BLaER1 (cell line): ENCODE measurements at regions not wholly inside any gene's neighbourhood (a gene's known extent, or its start where the extent isn't known, plus 50 kb on each side); places are given as distances from the start of the nearest gene placed in this dataset.

Experiments used
- H3K27ac ChIP-seq: shearing (Covaris generic); formaldehyde crosslinking; 2 replicates; pipeline ENCODE4 v1.8.1; 2022
- H3K27me3 ChIP-seq: shearing (Covaris generic); formaldehyde crosslinking; 2 replicates; pipeline ENCODE4 v1.8.1; 2022
- H3K36me3 ChIP-seq: shearing (Covaris generic); formaldehyde crosslinking; 2 replicates; pipeline ENCODE4 v1.8.1; 2022
- H3K4me1 ChIP-seq: shearing (Covaris generic); formaldehyde crosslinking; 2 replicates; pipeline ENCODE4 v1.8.1; 2022
- H3K4me2 ChIP-seq: shearing (Covaris generic); formaldehyde crosslinking; 2 replicates; pipeline ENCODE4 v1.8.1; 2022
- H3K4me3 ChIP-seq: shearing (Covaris generic); formaldehyde crosslinking; 2 replicates; pipeline ENCODE4 v1.8.1; 2022
- H3K9ac ChIP-seq: shearing (Covaris generic); formaldehyde crosslinking; 2 replicates; pipeline ENCODE4 v1.8.1; 2022
- H3K9me3 ChIP-seq: shearing (Covaris generic); formaldehyde crosslinking; 2 replicates; pipeline ENCODE4 v1.8.1; 2022
- H4K20me1 ChIP-seq: shearing (Covaris generic); formaldehyde crosslinking; 2 replicates; pipeline ENCODE4 v1.8.1; 2022
- Cebpa-rat ChIP-seq: shearing (Covaris generic); IDR thresholded peaks from 2 replicates; pipeline ENCODE4 v1.8.1; 2022

GRCh38 chr6:4624726-4625125, 151.5 kb upstream of the CDYL start:
- Histone ChIP-seq H4K20me1 (no peaks in the 10 kb centered on the region), H3K9ac (no peak overlapping the region), H3K27ac (no peak overlapping the region), H3K4me2 (no peak overlapping the region), H3K36me3 (no peaks in the 10 kb centered on the region), H3K9me3 (peaks cover 14% of the 10 kb centered on the region), H3K27me3 (no peaks in the 10 kb centered on the region), H3K4me1 (no peaks in the 10 kb centered on the region), H3K4me3 (no peak overlapping the region)
- no peak for TF ChIP-seq Cebpa-rat

GRCh38 chr6:4620284-4621151, 155.7 kb upstream of the CDYL start:
- Histone ChIP-seq H4K20me1 (no peaks in the 10 kb centered on the region), H3K36me3 (no peaks in the 10 kb centered on the region), H3K9ac (no peak overlapping the region), H3K4me2 (no peak overlapping the region), H3K27me3 (no peaks in the 10 kb centered on the region), H3K9me3 (no peaks in the 10 kb centered on the region), H3K27ac (no peak overlapping the region), H3K4me1 (no peaks in the 10 kb centered on the region), H3K4me3 (no peak overlapping the region)
- TF ChIP-seq Cebpa-rat: no peak

- H3K27me3 ChIP-seq: no peaks in the 10 kb centered on the region
- no peak overlapping the region for H3K4me3 ChIP-seq
- no peak for TF ChIP-seq Cebpa-rat
- H3K9ac ChIP-seq: no peak overlapping the region
- H3K9me3 ChIP-seq: 0 out of 2 replicates have a peak, but pooled peaks cover 17% of the 10 kb centered on the region
- H3K4me1 ChIP-seq: peaks cover 27% of the 10 kb centered on the region
- H3K27ac ChIP-seq: no peak overlapping the region
- no peak overlapping the region for H3K4me2 ChIP-seq
- H3K36me3 ChIP-seq: no peaks in the 10 kb centered on the region
- no peaks in the 10 kb centered on the region for H4K20me1 ChIP-seq
These were observed 159.9 kb upstream of the CDYL start for GRCh38 chr6:4616311-4616710.

GRCh38 chr6:4615891-4616290, 160.3 kb upstream of the CDYL start:
- H3K27me3 ChIP-seq: no peaks in the 10 kb centered on the region
- no peaks in the 10 kb centered on the region for H4K20me1 ChIP-seq
- H3K4me3 ChIP-seq: no peak overlapping the region
- H3K9ac ChIP-seq: no peak overlapping the region
- TF ChIP-seq Cebpa-rat: no peak
- H3K4me1 ChIP-seq: peaks cover 31% of the 10 kb centered on the region
- H3K9me3 ChIP-seq: 0 out of 2 replicates have a peak, but pooled peaks cover 17% of the 10 kb centered on the region
- H3K4me2 ChIP-seq: no peak overlapping the region
- H3K27ac ChIP-seq: no peak overlapping the region
- no peaks in the 10 kb centered on the region for H3K36me3 ChIP-seq

GRCh38 chr6:4615231-4615630, 161.0 kb upstream of the CDYL start:
- no peaks in the 10 kb centered on the region for H3K36me3 ChIP-seq
- H3K27ac ChIP-seq: no peak overlapping the region
- H3K9ac ChIP-seq: no peak overlapping the region
- no peak overlapping the region for H3K4me3 ChIP-seq
- H4K20me1 ChIP-seq: no peaks in the 10 kb centered on the region
- H3K27me3 ChIP-seq: no peaks in the 10 kb centered on the region
- no peak overlapping the region for H3K4me2 ChIP-seq
- TF ChIP-seq Cebpa-rat: no peak
- peaks cover 38% of the 10 kb centered on the region for H3K4me1 ChIP-seq
- 0 out of 2 replicates have a peak, but pooled peaks cover 17% of the 10 kb centered on the region for H3K9me3 ChIP-seq

- Histone ChIP-seq H3K36me3 (no peaks in the 10 kb centered on the region), H4K20me1 (no peaks in the 10 kb centered on the region), H3K4me2 (no peak overlapping the region), H3K9me3 (0 out of 2 replicates have a peak, but pooled peaks cover 17% of the 10 kb centered on the region), H3K27ac (no peak overlapping the region), H3K27me3 (no peaks in the 10 kb centered on the region), H3K9ac (no peak overlapping the region), H3K4me1 (peaks cover 44% of the 10 kb centered on the region), H3K4me3 (no peak overlapping the region)
- TF ChIP-seq Cebpa-rat: no peak
These were observed 161.6 kb upstream of the CDYL start for GRCh38 chr6:4614637-4615036.

- Histone ChIP-seq H3K9ac (no peak overlapping the region), H3K4me2 (peak overlapping the region; percentile 24; the same call in 1 of the 2 replicates), H4K20me1 (no peaks in the 10 kb centered on the region), H3K27me3 (no peaks in the 10 kb centered on the region), H3K4me3 (no peak overlapping the region), H3K4me1 (peaks cover 52% of the 10 kb centered on the region), H3K9me3 (0 out of 2 replicates have a peak, but pooled peaks cover 17% of the 10 kb centered on the region), H3K27ac (no peak overlapping the region), H3K36me3 (no peaks in the 10 kb centered on the region)
- no peak for TF ChIP-seq Cebpa-rat
These were observed 162.4 kb upstream of the CDYL start for GRCh38 chr6:4613795-4614194.

GRCh38 chr6:4613381-4613780, 162.8 kb upstream of the CDYL start:
- Histone ChIP-seq H3K36me3 (no peaks in the 10 kb centered on the region), H3K27me3 (no peaks in the 10 kb centered on the region), H4K20me1 (no peaks in the 10 kb centered on the region), H3K27ac (no peak overlapping the region), H3K9me3 (0 out of 2 replicates have a peak, but pooled peaks cover 17% of the 10 kb centered on the region), H3K4me1 (peaks cover 57% of the 10 kb centered on the region), H3K4me2 (peak overlapping the region; percentile 24; the same call in 1 of the 2 replicates), H3K9ac (no peak overlapping the region), H3K4me3 (no peak overlapping the region)
- TF ChIP-seq Cebpa-rat: no peak

GRCh38 chr6:4612636-4613171, 163.5 kb upstream of the CDYL start:
- no peaks in the 10 kb centered on the region for H4K20me1 ChIP-seq
- H3K4me1 ChIP-seq: peaks cover 63% of the 10 kb centered on the region
- no peak overlapping the region for H3K4me3 ChIP-seq
- H3K4me2 ChIP-seq: peak overlapping the region; percentile 78; the same call in 1 of the 2 replicates
- H3K36me3 ChIP-seq: no peaks in the 10 kb centered on the region
- H3K27ac ChIP-seq: no peak overlapping the region
- TF ChIP-seq Cebpa-rat: no peak
- H3K27me3 ChIP-seq: no peaks in the 10 kb centered on the region
- 0 out of 2 replicates have a peak, but pooled peaks cover 17% of the 10 kb centered on the region for H3K9me3 ChIP-seq
- H3K9ac ChIP-seq: no peak overlapping the region
